Neural crest cell (in vitro differentiated cells): ENCODE measurements at regions not wholly inside any gene's neighbourhood (a gene's known extent, or its start where the extent isn't known, plus 50 kb on each side); places are given as distances from the start of the nearest gene placed in this dataset.

Experiments
- DNase-seq: peaks from one replicate; pipeline ENCODE4 v3.0.0; 2021; ENCODE audit warnings: low read depth, mixed read lengths, low spot score
- H3K27ac Mint-ChIP-seq: one replicate; pipeline ENCODE4 v1.8.0; 2021; ENCODE audit warnings: mild to moderate bottlenecking, mixed read lengths; ENCODE audit not compliant: unreplicated experiment
- H3K27me3 Mint-ChIP-seq: 2 replicates; pipeline ENCODE4 v1.8.0; 2021; ENCODE audit warnings: low read depth, mild to moderate bottlenecking, mixed read lengths
- H3K36me3 Mint-ChIP-seq: 2 replicates; pipeline ENCODE4 v1.8.0; 2021; ENCODE audit warnings: low read depth, mild to moderate bottlenecking, mixed read lengths
- H3K4me1 Mint-ChIP-seq: 2 replicates; pipeline ENCODE4 v1.8.0; 2021; ENCODE audit warnings: mixed read lengths
- H3K4me3 Mint-ChIP-seq: one replicate; pipeline ENCODE4 v1.8.0; 2021; ENCODE audit warnings: mild to moderate bottlenecking, mixed read lengths
- H3K9me3 Mint-ChIP-seq: 2 replicates; pipeline ENCODE4 v1.8.0; 2021; ENCODE audit warnings: mixed read lengths
- TF ChIP-seq, protein P1 (sequence below): fragments of 200-600 bp; sonication (generic); conservative IDR thresholded peaks from 2 replicates; pipeline ENCODE4 v1.5.0; 2021; ENCODE audit warnings: antibody characterized with exemption, mild to moderate bottlenecking

DNA sequence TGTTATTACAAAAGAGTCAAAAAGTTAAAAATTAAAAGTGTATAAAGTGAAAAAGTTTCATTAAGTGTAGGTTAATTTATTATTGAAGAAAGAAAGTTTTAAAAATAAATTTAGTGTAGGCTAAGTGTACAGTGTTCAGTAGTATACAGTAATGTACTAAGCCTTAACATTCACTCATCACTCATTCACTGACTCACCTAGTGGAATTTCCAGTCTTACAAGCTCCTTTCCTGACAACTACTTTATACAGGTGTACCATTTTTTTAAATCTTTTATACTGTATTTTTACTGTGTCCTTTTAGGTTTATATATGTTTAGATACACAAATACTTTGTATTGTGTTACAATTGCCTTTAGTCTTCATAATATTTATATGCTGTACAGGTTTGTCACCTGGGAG is 530.2 kb upstream of the FAM174A start:
- Mint-ChIP-seq H3K27ac (no peak overlapping the region), H3K36me3 (no peaks in the 10 kb centered on the region), H3K4me1 (no peaks in the 10 kb centered on the region)

DNA sequence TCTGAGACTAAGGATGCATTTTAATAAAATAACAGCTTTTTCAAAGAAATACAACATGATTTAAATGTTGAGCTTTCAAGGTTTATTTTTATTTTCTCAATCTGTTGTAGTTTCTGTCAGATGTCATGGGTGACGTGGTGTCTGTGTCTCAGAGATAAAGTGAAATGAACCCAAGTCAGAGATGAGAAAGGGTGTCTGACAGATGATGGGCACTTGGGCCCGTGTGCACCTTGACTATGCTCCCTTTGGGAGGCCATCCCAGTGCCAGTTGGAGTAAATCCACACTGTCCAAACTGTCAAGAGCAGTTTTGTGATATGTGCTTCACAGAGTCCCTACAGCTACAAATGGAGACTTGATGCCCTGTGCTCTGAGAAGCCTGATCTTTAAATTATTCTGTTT is 536.9 kb upstream of the FAM174A start:
- Mint-ChIP-seq H3K9me3 (no peaks in the 10 kb centered on the region), H3K27me3 (no peaks in the 10 kb centered on the region), H3K27ac (no peak overlapping the region), H3K4me1 (no peaks in the 10 kb centered on the region), H3K4me3 (no peak overlapping the region), H3K36me3 (no peaks in the 10 kb centered on the region)
- DNase-seq: no peak
- TF ChIP-seq, protein P1, sequence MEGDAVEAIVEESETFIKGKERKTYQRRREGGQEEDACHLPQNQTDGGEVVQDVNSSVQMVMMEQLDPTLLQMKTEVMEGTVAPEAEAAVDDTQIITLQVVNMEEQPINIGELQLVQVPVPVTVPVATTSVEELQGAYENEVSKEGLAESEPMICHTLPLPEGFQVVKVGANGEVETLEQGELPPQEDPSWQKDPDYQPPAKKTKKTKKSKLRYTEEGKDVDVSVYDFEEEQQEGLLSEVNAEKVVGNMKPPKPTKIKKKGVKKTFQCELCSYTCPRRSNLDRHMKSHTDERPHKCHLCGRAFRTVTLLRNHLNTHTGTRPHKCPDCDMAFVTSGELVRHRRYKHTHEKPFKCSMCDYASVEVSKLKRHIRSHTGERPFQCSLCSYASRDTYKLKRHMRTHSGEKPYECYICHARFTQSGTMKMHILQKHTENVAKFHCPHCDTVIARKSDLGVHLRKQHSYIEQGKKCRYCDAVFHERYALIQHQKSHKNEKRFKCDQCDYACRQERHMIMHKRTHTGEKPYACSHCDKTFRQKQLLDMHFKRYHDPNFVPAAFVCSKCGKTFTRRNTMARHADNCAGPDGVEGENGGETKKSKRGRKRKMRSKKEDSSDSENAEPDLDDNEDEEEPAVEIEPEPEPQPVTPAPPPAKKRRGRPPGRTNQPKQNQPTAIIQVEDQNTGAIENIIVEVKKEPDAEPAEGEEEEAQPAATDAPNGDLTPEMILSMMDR: no peak

More for the DNA sequence above, 530.2 kb upstream of the FAM174A start:
- peaks cover 5% of the 10 kb centered on the region for H3K9me3 Mint-ChIP-seq
- TF ChIP-seq, protein P1: no peak
- no peak overlapping the region for H3K4me3 Mint-ChIP-seq
- DNase-seq: no peak
- no peaks in the 10 kb centered on the region for H3K27me3 Mint-ChIP-seq

DNA sequence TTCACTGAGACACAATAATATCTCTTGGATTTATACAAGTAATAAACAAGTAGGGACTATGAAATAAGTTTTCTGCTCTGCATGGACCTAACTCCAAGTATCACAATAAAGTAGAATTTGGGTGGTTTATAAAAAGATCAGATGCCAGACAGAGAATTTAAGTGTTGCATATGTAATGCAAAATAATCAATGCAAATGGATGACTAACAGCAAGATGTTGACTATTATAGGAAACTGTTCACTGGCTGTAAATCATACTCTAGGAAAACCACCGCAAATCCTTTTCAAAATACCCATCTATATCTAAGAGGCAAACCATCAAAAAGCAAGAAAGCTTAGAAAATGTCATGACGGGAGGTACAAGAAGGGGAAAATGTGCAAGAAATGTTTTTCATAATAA is 539.8 kb upstream of the FAM174A start:
- DNase-seq: no peak
- no peak overlapping the region for H3K27ac Mint-ChIP-seq
- no peaks in the 10 kb centered on the region for H3K27me3 Mint-ChIP-seq
- H3K9me3 Mint-ChIP-seq: no peaks in the 10 kb centered on the region
- TF ChIP-seq, protein P1: no peak
- H3K36me3 Mint-ChIP-seq: no peaks in the 10 kb centered on the region
- H3K4me1 Mint-ChIP-seq: no peaks in the 10 kb centered on the region
- H3K4me3 Mint-ChIP-seq: no peak overlapping the region

DNA sequence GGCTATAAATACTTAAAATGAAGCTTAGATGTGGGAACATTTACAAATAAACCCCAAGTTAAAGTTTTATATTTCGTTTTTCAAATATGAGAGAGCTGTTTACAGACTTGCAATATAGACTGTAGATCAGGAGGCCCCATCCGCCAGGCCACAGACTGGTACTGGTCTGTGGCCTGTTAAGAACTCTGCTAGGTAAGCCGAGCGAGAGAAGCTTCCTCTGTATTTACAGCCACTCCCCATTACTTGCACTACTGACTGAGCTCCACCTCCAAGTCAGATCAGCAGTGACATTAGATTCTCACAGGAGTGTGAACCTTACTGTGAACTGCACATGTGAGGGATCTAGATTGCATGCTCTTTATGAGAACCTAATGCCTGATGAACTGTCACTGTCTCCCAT is 561.4 kb upstream of the FAM174A start:
- TF ChIP-seq, protein P1: no peak
- Mint-ChIP-seq H3K4me1 (no peaks in the 10 kb centered on the region), H3K36me3 (no peaks in the 10 kb centered on the region), H3K27me3 (no peaks in the 10 kb centered on the region), H3K9me3 (peaks cover 5% of the 10 kb centered on the region), H3K4me3 (no peak overlapping the region), H3K27ac (no peak overlapping the region)
- no peak for DNase-seq

DNA sequence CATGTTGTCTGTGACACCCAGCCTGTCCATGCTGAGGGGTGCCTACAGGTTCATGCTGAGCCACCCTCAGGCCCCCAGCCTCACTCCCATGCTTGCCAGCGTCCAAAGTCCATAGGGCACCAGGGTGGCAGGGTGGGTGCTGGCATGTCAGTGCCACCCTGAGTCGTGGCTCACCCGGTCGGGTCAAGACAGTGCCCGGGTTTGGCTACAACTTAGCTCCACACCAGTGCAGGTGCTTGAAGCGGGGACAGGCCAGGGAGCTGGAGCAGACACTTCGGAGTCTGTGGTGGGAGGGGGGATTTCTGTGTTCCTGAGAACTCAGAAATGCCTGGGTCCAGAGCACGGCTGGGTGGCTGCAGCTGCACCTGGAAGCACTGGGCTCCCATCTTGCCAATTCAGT is 579.2 kb upstream of the FAM174A start:
- TF ChIP-seq, protein P1: no peak
- DNase-seq: no peak
- Mint-ChIP-seq H3K27ac (no peak overlapping the region), H3K36me3 (no peaks in the 10 kb centered on the region), H3K9me3 (peaks cover 7% of the 10 kb centered on the region), H3K4me1 (no peaks in the 10 kb centered on the region), H3K27me3 (peaks cover 5% of the 10 kb centered on the region), H3K4me3 (no peak overlapping the region)

DNA sequence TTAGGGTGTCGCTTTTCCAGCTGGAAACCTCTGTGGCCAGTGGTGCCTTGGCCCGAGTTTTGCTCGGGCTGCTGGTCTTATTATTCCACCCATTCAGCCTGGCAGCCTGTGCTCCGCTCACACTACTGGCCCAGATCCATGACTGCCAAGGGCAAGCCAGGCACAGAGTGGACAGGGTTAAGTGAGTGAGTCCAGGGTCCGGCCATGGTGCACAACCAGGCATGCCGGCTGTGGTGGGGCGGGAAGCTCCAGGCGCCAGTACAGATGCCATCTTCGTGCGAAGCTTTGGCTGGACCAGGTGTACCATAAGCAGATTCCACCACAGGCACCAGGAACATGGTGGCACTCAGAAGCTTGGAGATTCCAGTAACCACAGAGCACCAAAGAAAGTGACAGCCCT is 580.2 kb upstream of the FAM174A start:
- no peak for DNase-seq

More for the DNA sequence above, 580.2 kb upstream of the FAM174A start:
- H3K4me1 Mint-ChIP-seq: no peaks in the 10 kb centered on the region
- H3K9me3 Mint-ChIP-seq: no peaks in the 10 kb centered on the region
- TF ChIP-seq, protein P1: no peak
- no peak overlapping the region for H3K4me3 Mint-ChIP-seq
- H3K27me3 Mint-ChIP-seq: no peaks in the 10 kb centered on the region
- H3K27ac Mint-ChIP-seq: no peak overlapping the region
- H3K36me3 Mint-ChIP-seq: no peaks in the 10 kb centered on the region
